HCT116 (cell line): ENCODE measurements at regions not wholly inside any gene's neighbourhood (a gene's known extent, or its start where the extent isn't known, plus 50 kb on each side); places are given as distances from the start of the nearest gene placed in this dataset.

Experiments used
- ATAC-seq: fragments of 200-7000 bp; cut with Tn5 transposase; 2 replicates; pipeline ENCODE4 v1.9.1; 2020; ENCODE audit warnings: mild to moderate bottlenecking, moderate library complexity
- BruUV-seq: library from RNA; stranded (reverse); fragments of 400-500 nt; replicated peaks from 2 replicates; lab custom pipeline; 2021; lab: Mats Ljungman, UMichigan
- CTCF ChIA-PET: fragments of 300-600 bp; sonication (Branson Sonifier 250); formaldehyde crosslinking; loops from one replicate; lab custom pipeline; 2021; ENCODE audit warnings: antibody characterized with exemption; lab: Charles Lee
- POLR2A ChIA-PET: fragments of 300-600, 350-600 bp; sonication (Branson Sonifier 250); formaldehyde crosslinking; loops from one replicate; lab custom pipeline; 2021; ENCODE audit warnings: antibody characterized with exemption; lab: Charles Lee
- RAD21 ChIA-PET, 2 experiments: fragments of 300-600 bp; sonication (Branson Sonifier 250); formaldehyde crosslinking; loops; one replicate each; lab custom pipeline; 2023; ENCODE audit warnings: low total read pairs in 2 of 2; ENCODE audit not compliant: uncharacterized antibody in 2 of 2, unreplicated experiment in 2 of 2, low non-redundant PET in 1 of 2; lab: Charles Lee
- DNase-seq: peaks from one replicate; pipeline ENCODE4 v3.0.0-alpha.2; 2010; ENCODE audit warnings: low read depth, low spot score
- H2AFZ ChIP-seq: fragments of 200-600 bp; shearing (Covaris generic), sonication (generic); 2 replicates; pipeline ENCODE4 v1.6.1; 2017; ENCODE audit warnings: low read depth, mixed run types, mixed read lengths, antibody characterized with exemption, low read length; ENCODE audit not compliant: poor library complexity, severe bottlenecking
- H3K27ac ChIP-seq: 2 replicates; pipeline ENCODE4 v1.5.1; 2012; ENCODE audit warnings: low read depth, low read length
- H3K27me3 ChIP-seq: fragments of 200-600 bp; sonication (generic); 2 replicates; pipeline ENCODE4 v1.6.1; 2016; ENCODE audit warnings: mixed run types, low read length, mixed read lengths; ENCODE audit not compliant: insufficient read depth
- H3K36me3 ChIP-seq, 2 experiments: fragments of 200-500 bp in 1 of 2; fragments of 200-600 bp in 1 of 2; sonication (Bioruptor generic) in 1 of 2; sonication (generic) in 1 of 2; 2 replicates each; pipeline versions ENCODE4 v1.5.1 to v1.6.1; 2014 to 2016; ENCODE audit warnings: low read length in 2 of 2, inconsistent platforms in 1 of 2, mixed read lengths in 1 of 2, mixed run types in 1 of 2; ENCODE audit not compliant: insufficient read depth in 2 of 2, control insufficient read depth in 1 of 2
- H3K4me1 ChIP-seq, 2 experiments: fragments of 200-600 bp in 1 of 2; sonication (generic) in 1 of 2; 2 replicates each; pipeline versions ENCODE4 v1.5.1 to v1.6.1; 2012 to 2017; ENCODE audit warnings: low read length in 2 of 2, inconsistent platforms in 1 of 2, mild to moderate bottlenecking in 1 of 2, mixed read lengths in 1 of 2, mixed run types in 1 of 2, moderate library complexity in 1 of 2; ENCODE audit not compliant: insufficient read depth in 2 of 2, control insufficient read depth in 1 of 2
- H3K4me2 ChIP-seq: fragments of 200-600 bp; sonication (generic); 2 replicates; pipeline ENCODE4 v1.6.1; 2017; ENCODE audit warnings: mixed run types, low read length, mixed read lengths
- H3K4me3 ChIP-seq, 2 experiments: fragments of 200-600 bp in 1 of 2; sonication (generic) in 1 of 2; replicated peaks in 1 of 2; 2 replicates each; pipeline ENCODE4 v1.5.1; 2011 to 2016; ENCODE audit warnings: low read length in 2 of 2, control low read depth in 1 of 2, low read depth in 1 of 2, mild to moderate bottlenecking in 1 of 2, mixed read lengths in 1 of 2, mixed run types in 1 of 2
- H3K79me2 ChIP-seq: fragments of 200-600 bp; sonication (generic); 2 replicates; pipeline ENCODE4 v1.6.1; 2017; ENCODE audit warnings: mild to moderate bottlenecking, mixed run types, low read length, moderate library complexity, mixed read lengths; ENCODE audit not compliant: insufficient read depth
- H3K9ac ChIP-seq: fragments of 200-600 bp; sonication (generic); 2 replicates; pipeline ENCODE4 v1.6.1; 2016; ENCODE audit warnings: low read length, mixed read lengths
- H3K9me2 ChIP-seq: fragments of 200-600 bp; sonication (generic), shearing (Covaris generic); 2 replicates; pipeline ENCODE4 v1.6.1; 2017; ENCODE audit warnings: mixed run types, mild to moderate bottlenecking, moderate library complexity; ENCODE audit not compliant: insufficient read depth
- H3K9me3 ChIP-seq, 2 experiments: fragments of 200-500 bp in 1 of 2; fragments of 200-600 bp in 1 of 2; sonication (Bioruptor generic) in 1 of 2; sonication (generic) in 1 of 2; 2 replicates each; pipeline ENCODE4 v1.6.1; 2014 to 2017; ENCODE audit warnings: low read length in 2 of 2, mixed read lengths in 2 of 2, inconsistent platforms in 1 of 2, low read depth in 1 of 2, mild to moderate bottlenecking in 1 of 2, mixed run types in 1 of 2, moderate library complexity in 1 of 2; ENCODE audit not compliant: control insufficient read depth in 1 of 2, insufficient read depth in 1 of 2
- H4K20me1 ChIP-seq: fragments of 200-600 bp; sonication (generic), shearing (Covaris generic); 2 replicates; pipeline ENCODE4 v1.6.1; 2017; ENCODE audit warnings: mixed run types, mild to moderate bottlenecking, moderate library complexity; ENCODE audit not compliant: insufficient read depth
- CBX3 ChIP-seq: IDR thresholded peaks from 2 replicates; pipeline ENCODE4 v1.6.1; 2012; ENCODE audit warnings: low read depth
- CEBPB ChIP-seq: IDR thresholded peaks from 2 replicates; pipeline ENCODE4 v1.6.1; 2012; ENCODE audit warnings: low read depth
- CTCF ChIP-seq, 3 experiments: fragments of 200-600 bp in 1 of 3; sonication (generic) in 1 of 3; IDR thresholded peaks in 2 of 3; conservative IDR thresholded peaks in 1 of 3; 2 replicates each; pipeline ENCODE4 v1.5.1; 2012 to 2017; ENCODE audit warnings: low read depth in 2 of 3, low read length in 2 of 3, antibody characterized with exemption in 1 of 3, borderline replicate concordance in 1 of 3, control low read depth in 1 of 3, mild to moderate bottlenecking in 1 of 3, mixed read lengths in 1 of 3, mixed run types in 1 of 3, moderate library complexity in 1 of 3; ENCODE audit not compliant: insufficient read depth in 1 of 3
- EGR1 ChIP-seq: IDR thresholded peaks from 2 replicates; pipeline ENCODE4 v1.6.1; 2012; ENCODE audit warnings: low read depth
- ELF1 ChIP-seq: IDR thresholded peaks from 2 replicates; pipeline ENCODE4 v1.6.1; 2012; ENCODE audit warnings: low read depth, borderline replicate concordance
- EZH2 ChIP-seq: fragments of 200-600 bp; sonication (generic); IDR thresholded peaks from 2 replicates; pipeline ENCODE4 v1.6.1; 2017; ENCODE audit warnings: antibody characterized with exemption, mixed run types
- EZH2phosphoT487 ChIP-seq: fragments of 200-600 bp; IDR thresholded peaks from 2 replicates; pipeline ENCODE4 v1.6.1; 2018; ENCODE audit warnings: antibody characterized with exemption, borderline replicate concordance
- MAX ChIP-seq: IDR thresholded peaks from 2 replicates; pipeline ENCODE4 v1.6.1; 2012
- POLR2A ChIP-seq: IDR thresholded peaks from 2 replicates; pipeline ENCODE4 v1.7.0; 2011; ENCODE audit warnings: borderline replicate concordance; ENCODE audit not compliant: insufficient read depth, insufficient read length; ENCODE audit errors: extremely low read depth
- RAD21 ChIP-seq: IDR thresholded peaks from 2 replicates; pipeline ENCODE4 v1.6.1; 2012; ENCODE audit warnings: low read depth, mild to moderate bottlenecking
- REST ChIP-seq: IDR thresholded peaks from 2 replicates; pipeline ENCODE4 v1.6.1; 2012; ENCODE audit warnings: low read depth
- YY1 ChIP-seq: IDR thresholded peaks from 2 replicates; pipeline ENCODE4 v1.6.1; 2011; ENCODE audit warnings: low read length, low read depth, moderate library complexity, mild to moderate bottlenecking; ENCODE audit not compliant: insufficient replicate concordance; ENCODE audit errors: extremely low read depth
- ZNF274 ChIP-seq: fragments of 200-500 bp; sonication (Bioruptor generic); IDR thresholded peaks from 2 replicates; pipeline ENCODE4 v1.6.1; 2014; ENCODE audit warnings: mild to moderate bottlenecking, low read depth, low read length, inconsistent platforms
- intact Hi-C: fragments of 100-400 bp; cut with micrococcal nuclease; formaldehyde crosslinking; loops from 2 replicates; pipeline ENCODE4 v1.10.0; 2022

GRCh38 chr15:81941479-81941878 is 104.3 kb downstream of the MEX3B start (continued):
- TF ChIP-seq CTCF (IDR thresholded peaks at IDR 0.05 in 2 of 3, conservative IDR thresholded peaks at IDR 0.05 in 1 of 3; ENCODE audit: borderline replicate concordance in 1 of 3, insufficient read depth in 1 of 3, low read depth in 2 of 3, low read length in 2 of 3), result no peak

- Histone ChIP-seq H3K9me3 (no peaks in the 10 kb centered on the region), H3K27ac (no peak overlapping the region), H3K4me1 (no peaks in the 10 kb centered on the region), H2AFZ (no peak overlapping the region), H3K79me2 (no peaks in the 10 kb centered on the region), H3K4me3 (no peak overlapping the region), H3K27me3 (no peaks in the 10 kb centered on the region; the same call in 1 of the 2 replicates), H3K4me2 (no peak overlapping the region), H3K9me2 (no peaks in the 10 kb centered on the region), H3K36me3 (no peaks in the 10 kb centered on the region), H3K9ac (no peak overlapping the region)
- no TSS peak for BruUV-seq
- CTCF ChIA-PET, result interaction anchor here (1.0 to 1.2 kb wide), 2 partner anchors 10 to 12 kb away, joined by 3 read pairs; no protein-coding TSS in a partner anchor
- ATAC-seq (no peak), DNase-seq (no peak)
- RAD21 ChIA-PET, result interaction anchor here in 1 of 2 experiments (0.6 kb wide), 1 partner anchor 105 kb away, joined by 4 read pairs; the partner anchor contains the start of gene MEX3B
- POLR2A ChIA-PET, result no interaction called here
- intact Hi-C loops, result no loop called here
- no peak for TF ChIP-seq MAX
- no peak for TF ChIP-seq REST
- TF ChIP-seq ELF1, result no peak
- TF ChIP-seq ZNF274, result no peak
- no peak for TF ChIP-seq EZH2phosphoT487
- TF ChIP-seq CBX3, result no peak
- TF ChIP-seq YY1, result no peak
- no peak for TF ChIP-seq EZH2
- TF ChIP-seq RAD21, result no peak
- no peak for TF ChIP-seq POLR2A
- TF ChIP-seq EGR1, result no peak
- TF ChIP-seq CEBPB, result no peak
- TF ChIP-seq, all 23 proteins: peak for 0
- H4K20me1 ChIP-seq, result no peaks in the 10 kb centered on the region
Observed at GRCh38 chr15:81940467-81941451, 105.1 kb downstream of the MEX3B start.
